Activated gamma-delta T cell treated with Interleukin-2 at 50 U/mL for 16 hours (primary cell): ENCODE measurements at regions not wholly inside any gene's neighbourhood (a gene's known extent, or its start where the extent isn't known, plus 50 kb on each side); places are given as distances from the start of the nearest gene placed in this dataset.
"Not testable (repeated sequence)": the region's sequence is repeated elsewhere in the genome, so short reads cannot be mapped to it uniquely, and the experiment has no call there.

Experiments
- DNase-seq: peaks from one replicate; pipeline ENCODE4 v3.0.0-alpha.2; 2020

- DNase-seq, result no peak
Measured at GRCh38 chr9:1115370-1115769, 65.2 kb downstream of the DMRT2 start.

DNA sequence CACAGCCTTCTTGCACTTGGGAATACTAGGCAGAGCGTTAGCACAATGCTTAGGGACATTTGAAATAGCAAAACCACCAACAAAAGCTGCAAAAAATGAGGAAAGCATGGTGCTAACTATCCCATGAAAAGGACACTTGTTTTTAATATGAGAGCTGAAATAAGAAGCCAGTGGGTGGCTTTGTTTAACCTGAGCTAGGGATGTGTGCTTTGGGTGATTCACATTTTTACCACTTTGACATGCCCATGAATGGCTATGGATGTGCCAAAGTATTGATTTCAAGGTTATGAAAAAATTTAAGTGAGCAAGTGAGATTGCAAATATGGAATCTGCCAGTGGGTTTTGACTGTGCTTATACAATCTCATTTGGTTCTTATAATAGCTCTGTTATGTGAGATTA, 67.3 kb downstream of the DMRT2 start:
- no peak for DNase-seq

DNA sequence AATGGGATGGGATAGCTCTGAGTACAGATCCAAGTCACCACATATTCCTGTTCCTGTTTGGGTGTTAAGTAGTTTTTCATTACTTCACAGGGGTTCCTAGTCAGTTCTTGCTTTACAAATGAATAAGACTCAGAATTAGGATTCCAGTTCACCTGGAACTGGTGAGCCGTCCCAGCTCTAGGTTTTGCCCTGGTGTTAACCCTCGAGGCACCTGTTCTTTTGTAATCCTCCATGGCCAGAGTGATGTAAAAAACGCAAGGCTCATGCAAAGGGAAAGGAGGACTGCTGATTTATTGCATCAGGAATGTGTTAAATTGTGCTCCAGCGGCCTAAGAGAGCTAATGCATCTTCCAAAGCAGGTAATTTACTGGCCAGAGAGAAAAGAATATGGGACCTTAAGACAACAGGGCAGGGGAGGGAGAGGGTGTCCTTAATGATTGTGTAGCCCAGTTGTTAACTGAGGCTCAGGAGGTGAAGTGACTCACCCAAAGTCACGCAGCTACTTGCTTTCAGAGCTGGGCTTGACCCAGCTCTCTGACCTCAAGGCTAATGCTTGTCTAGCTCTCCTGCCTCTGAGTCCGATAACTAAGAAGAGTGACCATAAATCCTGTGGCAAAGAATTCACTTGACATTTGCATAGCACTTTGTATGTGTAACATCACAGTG, 70.5 kb downstream of the DMRT2 start:
- no peak for DNase-seq

- DNase-seq, result no peak
Measured at GRCh38 chr9:1125741-1126140, 75.6 kb downstream of the DMRT2 start.

- DNase-seq, result no peak
Measured at GRCh38 chr9:1128046-1128445, 77.9 kb downstream of the DMRT2 start.

DNA sequence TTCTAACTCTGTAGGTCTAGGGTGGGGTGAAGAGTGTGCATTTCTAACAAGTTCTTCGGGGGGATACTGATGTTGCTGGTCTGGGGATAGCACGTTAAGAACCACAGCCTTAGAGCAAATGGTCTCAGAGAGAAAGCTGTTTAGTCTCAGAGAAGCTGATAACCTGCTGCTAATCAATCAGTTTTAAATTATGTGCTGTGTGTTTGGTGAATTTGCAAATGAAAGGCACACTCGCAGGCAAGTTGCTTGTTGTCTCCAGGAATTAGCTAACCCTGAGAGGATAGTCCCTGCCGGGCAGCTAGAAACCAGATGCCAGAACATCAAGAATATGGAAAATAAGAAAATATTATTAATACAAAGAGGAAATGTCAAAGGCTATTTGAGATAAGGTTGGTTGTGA, 79.2 kb downstream of the DMRT2 start:
- no peak for DNase-seq

GRCh38 chr9:1140057-1140456, 89.9 kb downstream of the DMRT2 start:
- no peak for DNase-seq

GRCh38 chr9:1151691-1152090, 101.5 kb downstream of the DMRT2 start:
- no peak for DNase-seq

DNA sequence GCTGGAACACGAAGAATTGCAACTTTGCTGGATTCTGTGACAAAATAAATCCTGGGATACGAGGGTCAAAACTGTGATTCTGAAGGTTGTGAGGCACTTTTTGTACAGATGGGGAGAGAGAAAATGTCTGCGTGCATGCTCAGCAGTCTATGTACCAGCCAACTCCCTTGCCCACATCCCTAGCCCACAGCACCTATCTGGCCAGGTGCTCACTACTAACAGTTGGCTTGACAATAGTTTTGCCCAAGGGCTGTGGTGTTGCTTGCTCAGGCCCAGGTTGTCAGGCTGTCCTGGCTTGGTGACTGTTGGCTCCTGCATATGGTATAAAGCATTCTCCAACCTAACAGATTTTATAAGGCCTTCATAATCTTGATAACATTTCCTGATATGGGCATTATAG, 102.0 kb downstream of the DMRT2 start:
- no peak for DNase-seq

DNA sequence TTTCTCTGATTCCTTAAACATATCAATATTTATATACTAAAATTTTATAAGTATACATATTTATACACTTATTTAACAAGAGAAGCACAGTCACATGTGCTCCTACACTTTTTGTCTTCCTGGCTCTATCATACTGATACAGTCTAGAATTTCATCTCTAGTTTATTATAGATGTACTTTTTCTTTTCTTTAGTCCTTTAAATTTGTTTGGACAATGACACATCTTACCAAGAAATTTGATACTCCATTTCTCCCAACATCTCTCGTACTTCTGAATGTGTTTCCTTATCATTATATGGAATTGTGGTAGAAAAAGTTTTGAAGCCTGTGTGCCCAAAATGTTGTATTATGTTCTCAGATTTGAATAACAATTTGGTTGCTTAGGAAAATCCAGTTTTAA, 104.6 kb downstream of the DMRT2 start:
- DNase-seq, result no peak

GRCh38 chr9:1155602-1156001, 105.4 kb downstream of the DMRT2 start:
- DNase-seq, result no peak

DNA sequence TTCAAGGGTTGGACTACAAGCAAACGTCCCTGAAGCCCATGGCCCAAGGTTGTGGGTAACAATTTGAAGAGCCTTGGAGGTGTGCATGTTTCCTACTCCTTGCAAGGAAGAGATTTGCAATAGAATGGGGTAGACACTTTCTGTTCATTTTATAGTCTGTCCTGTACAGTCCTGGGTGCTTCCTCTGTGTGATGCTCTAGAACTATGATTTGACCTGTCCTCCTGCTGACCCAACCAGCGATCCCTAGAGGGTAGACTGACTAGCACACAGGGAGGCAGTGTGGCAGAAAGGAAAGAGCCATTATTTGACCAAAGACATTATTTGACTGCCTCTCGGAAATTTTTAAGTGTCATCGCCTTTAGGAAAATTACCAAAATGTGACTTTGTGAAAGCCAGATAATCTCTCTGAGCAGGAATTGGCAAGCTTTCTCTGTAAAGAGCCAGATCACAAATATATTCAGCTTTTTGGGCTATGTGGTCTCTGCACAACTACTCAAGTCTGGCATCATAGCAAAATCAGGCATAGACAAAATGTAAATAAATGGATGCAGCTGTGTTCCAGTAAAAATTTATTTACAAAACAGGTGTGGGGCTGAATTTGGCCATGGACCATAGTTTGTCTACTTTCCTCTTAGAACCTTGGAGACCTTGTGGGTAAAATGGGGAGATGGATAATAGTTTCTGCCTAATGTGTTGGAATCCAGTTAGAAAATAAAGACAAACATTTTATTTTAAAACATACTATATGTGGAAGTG, 106.8 kb downstream of the DMRT2 start:
- no peak for DNase-seq

DNA sequence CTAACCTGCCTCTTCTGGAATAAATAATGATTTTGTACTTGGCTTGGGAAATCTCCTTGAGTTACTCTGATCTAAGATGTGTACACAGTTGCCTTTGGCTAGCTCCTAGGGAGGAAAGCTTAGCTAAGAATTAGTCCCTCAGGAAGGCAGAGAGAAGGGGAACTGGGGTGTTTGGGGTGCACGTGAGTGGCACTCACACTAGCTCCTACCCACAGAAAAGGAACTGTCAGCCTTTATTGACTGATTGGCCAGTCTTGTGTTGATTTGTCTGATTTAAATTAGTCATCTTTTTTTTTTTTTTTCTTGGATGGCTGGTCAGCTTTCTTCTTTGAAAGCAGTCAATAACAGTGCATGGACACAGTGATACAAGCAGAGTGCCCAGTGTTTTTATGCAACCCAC, 107.7 kb downstream of the DMRT2 start:
- no peak for DNase-seq

GRCh38 chr9:1170918-1171317, 120.8 kb downstream of the DMRT2 start:
- DNase-seq, result no peak

GRCh38 chr9:1171546-1171945, 121.4 kb downstream of the DMRT2 start:
- no peak for DNase-seq

DNA sequence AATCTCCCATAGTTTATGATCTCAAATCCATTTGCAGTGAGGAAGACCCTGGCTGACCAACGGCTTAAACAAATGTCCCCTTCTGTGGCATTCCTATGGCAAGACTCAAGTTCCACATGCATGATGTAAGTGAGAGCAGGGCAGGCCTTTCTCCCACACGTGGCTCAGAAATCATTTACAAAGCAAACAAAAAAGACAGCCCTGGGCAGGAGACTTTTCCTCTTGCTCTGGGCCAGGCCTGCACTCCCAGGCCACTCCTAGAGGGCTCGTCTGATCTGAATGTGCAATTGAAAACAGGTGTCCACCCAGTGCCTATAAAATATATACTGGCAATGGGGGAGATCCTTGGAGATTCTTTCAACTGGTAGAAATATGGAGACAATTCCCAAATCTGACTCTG, 123.1 kb downstream of the DMRT2 start:
- no peak for DNase-seq

DNA sequence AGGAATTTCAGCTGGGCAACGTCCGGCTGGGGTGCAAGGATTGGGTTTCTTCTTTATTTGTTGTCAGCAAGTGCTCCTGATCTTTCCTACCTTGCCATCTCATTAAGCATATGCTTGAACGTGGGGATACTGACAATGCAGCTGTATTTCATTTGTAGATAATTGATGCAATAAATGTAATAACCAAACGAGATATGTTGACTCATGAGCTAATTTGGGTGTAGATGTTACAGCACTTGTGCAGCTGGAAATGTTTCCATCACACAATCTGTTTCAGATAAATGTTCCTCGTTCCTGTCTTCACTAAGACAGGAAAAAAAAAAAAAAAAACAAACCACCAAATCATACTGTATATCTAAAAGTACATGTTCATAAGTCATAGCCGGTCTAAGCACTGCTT, 123.8 kb downstream of the DMRT2 start:
- DNase-seq, result no peak

GRCh38 chr9:1179366-1179765, 129.2 kb downstream of the DMRT2 start:
- no peak for DNase-seq

- no peak for DNase-seq
Measured at GRCh38 chr9:1184146-1184545, 134.0 kb downstream of the DMRT2 start.

- DNase-seq, result not testable (repeated sequence)
Measured at GRCh38 chr9:1187137-1187536, 137.0 kb downstream of the DMRT2 start.

DNA sequence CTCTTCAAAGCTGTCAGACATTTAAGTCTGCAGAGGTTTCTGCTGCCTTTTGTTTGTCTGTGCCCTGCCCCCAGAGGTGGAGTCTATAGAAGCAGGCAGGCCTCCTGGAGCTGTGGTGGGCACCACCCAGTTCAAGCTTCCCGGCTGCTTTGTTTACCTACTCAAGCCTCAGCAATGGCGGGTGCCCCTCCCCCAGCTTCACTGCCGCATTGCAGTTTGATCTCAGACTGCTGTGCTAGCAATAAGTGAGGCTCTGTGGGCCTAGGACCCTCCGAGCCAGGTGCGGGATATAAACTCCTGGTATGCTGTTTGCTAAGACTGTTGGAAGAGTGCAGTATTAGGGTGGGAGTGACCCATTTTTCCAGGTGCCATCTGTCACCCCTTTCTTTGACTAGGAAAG, 145.5 kb downstream of the DMRT2 start:
- DNase-seq, result not testable (repeated sequence)

DNA sequence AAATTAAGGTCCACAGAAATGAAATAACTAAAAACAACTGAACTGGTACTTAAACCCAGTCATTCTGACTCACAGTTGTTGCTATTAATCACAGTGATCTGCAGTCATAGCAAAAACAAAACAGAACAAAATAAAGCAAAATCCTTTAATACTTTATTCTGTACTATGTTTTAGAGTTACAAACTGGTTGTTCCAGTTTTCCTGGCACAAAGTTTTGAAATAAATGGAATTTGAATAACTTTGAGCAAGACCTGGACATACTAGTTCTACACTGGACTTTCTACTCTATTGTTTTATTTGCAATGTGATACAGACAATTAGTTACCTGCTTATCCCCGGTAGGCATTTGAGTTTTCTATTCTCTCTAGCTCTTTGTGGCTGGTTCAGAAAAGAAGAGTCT, 147.9 kb downstream of the DMRT2 start:
- no peak for DNase-seq

- DNase-seq, result no peak
Measured at GRCh38 chr9:1200847-1201251, 150.7 kb downstream of the DMRT2 start.

GRCh38 chr9:1201262-1201661, 151.1 kb downstream of the DMRT2 start:
- no peak for DNase-seq

- DNase-seq, result no peak
Measured at GRCh38 chr9:1201901-1202300, 151.7 kb downstream of the DMRT2 start.
